ENCODE measurements at regions not wholly inside any gene's neighbourhood (a gene's known extent, or its start where the extent isn't known, plus 50 kb on each side); places are given as distances from the start of the nearest gene placed in this dataset.
A peak's percentile ranks its signal among the peaks of the same experiment; 100 is the strongest.

DNA sequence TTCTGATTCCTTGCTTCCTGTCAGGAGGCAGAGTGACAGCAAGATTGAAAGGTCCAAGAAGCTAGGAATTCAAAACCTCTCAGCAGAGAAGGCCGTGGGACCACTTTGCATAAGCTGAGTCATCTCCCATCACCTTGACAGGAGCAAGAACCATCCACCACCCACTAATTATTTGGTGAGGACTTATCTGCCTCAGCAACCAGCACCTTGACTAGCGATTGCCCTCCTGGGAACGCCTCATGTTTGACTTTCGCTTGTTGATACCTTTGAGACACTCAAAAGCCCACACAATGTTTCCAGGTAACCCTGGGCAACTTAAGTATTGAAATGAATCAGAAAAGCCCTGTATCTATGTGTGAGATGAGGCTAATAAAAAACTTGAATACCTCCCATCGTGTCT lies 233.5 kb upstream of the GYPA start:
- no peak for TF ChIP-seq CTCF (conservative IDR thresholded peaks at IDR 0.05; ENCODE audit: control insufficient read depth, insufficient read depth, low read depth, low read length)
- no peak overlapping the region for H3K4me3 ChIP-seq (ENCODE audit: control insufficient read depth, low read depth, low read length)
- DNase-seq (ENCODE audit: low read depth): no peak

DNA sequence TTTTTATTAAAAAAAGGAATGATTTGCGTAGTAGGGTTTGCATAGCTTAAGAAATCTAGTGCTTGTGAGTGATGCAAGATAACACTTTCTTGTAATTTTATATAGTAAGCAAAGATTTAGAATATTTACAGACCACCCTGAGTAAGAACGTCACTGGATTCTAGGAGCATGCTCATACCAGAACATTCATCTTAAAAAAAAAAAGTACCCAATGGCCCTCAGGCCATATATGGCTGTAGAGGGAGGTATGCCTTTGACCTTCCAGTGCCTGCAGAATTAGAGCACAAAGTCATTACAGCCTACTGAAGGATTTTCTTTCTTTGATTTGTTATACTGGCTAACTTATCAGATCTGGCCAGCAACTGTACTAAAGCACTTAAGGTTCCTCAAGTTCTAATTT lies 236.3 kb upstream of the GYPA start:
- TF ChIP-seq CTCF (conservative IDR thresholded peaks at IDR 0.05; ENCODE audit: control insufficient read depth, insufficient read depth, low read depth, low read length): no peak
- no peak for DNase-seq (ENCODE audit: low read depth)
- H3K4me3 ChIP-seq (ENCODE audit: control insufficient read depth, low read depth, low read length): no peak overlapping the region

- no peak for DNase-seq (ENCODE audit: low read depth)
- TF ChIP-seq CTCF (conservative IDR thresholded peaks at IDR 0.05; ENCODE audit: control insufficient read depth, insufficient read depth, low read depth, low read length): no peak
- H3K4me3 ChIP-seq (ENCODE audit: control insufficient read depth, low read depth, low read length): no peak overlapping the region
Observed at GRCh38 chr4:144384408-144384807, 243.9 kb upstream of the GYPA start.

GRCh38 chr4:144399927-144400326 lies 246.0 kb upstream of the HHIP start:
- TF ChIP-seq CTCF (conservative IDR thresholded peaks at IDR 0.05; ENCODE audit: control insufficient read depth, insufficient read depth, low read depth, low read length): no peak
- DNase-seq (ENCODE audit: low read depth): peak; percentile 92
- H3K4me3 ChIP-seq (ENCODE audit: control insufficient read depth, low read depth, low read length): no peak overlapping the region

- no peak for TF ChIP-seq CTCF (conservative IDR thresholded peaks at IDR 0.05; ENCODE audit: control insufficient read depth, insufficient read depth, low read depth, low read length)
- DNase-seq (ENCODE audit: low read depth): no peak
- H3K4me3 ChIP-seq (ENCODE audit: control insufficient read depth, low read depth, low read length): no peak overlapping the region
Observed at GRCh38 chr4:144402176-144402575, 243.8 kb upstream of the HHIP start.

DNA sequence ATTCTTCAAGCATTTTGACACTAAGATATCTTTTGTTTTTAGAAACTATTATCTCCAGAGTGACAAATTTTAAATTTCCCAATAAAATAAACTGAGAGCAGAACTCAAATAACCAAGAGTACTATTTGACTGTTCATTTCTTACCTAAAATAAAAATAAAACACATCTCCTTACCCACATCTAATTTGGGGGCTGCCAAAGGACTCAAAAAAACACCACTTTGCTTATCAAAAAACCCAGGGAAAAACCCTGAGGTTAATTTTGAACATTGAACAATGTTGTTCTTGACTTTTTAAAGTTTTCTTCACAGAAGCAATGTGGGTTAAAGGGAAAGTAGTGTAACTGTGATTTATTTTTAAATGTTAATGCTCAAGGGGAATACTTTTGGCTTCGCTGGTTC lies 243.0 kb upstream of the HHIP start:
- no peak for TF ChIP-seq CTCF (conservative IDR thresholded peaks at IDR 0.05; ENCODE audit: control insufficient read depth, insufficient read depth, low read depth, low read length)
- no peak for DNase-seq (ENCODE audit: low read depth)
- no peak overlapping the region for H3K4me3 ChIP-seq (ENCODE audit: control insufficient read depth, low read depth, low read length)

- H3K4me3 ChIP-seq (ENCODE audit: control insufficient read depth, low read depth, low read length): no peak overlapping the region
- TF ChIP-seq CTCF (conservative IDR thresholded peaks at IDR 0.05; ENCODE audit: control insufficient read depth, insufficient read depth, low read depth, low read length): no peak
- DNase-seq (ENCODE audit: low read depth): no peak
Observed at GRCh38 chr4:144403893-144404292, 242.1 kb upstream of the HHIP start.

Measured in fibroblast of mammary gland (primary cell).